Fibroblast of lung (primary cell): ENCODE measurements at regions not wholly inside any gene's neighbourhood (a gene's known extent, or its start where the extent isn't known, plus 50 kb on each side); places are given as distances from the start of the nearest gene placed in this dataset.

Experiments used
- EZH2 ChIP-seq: IDR thresholded peaks from 2 replicates; pipeline ENCODE4 v1.5.1; 2012; ENCODE audit warnings: low read length, control low read depth, mild to moderate bottlenecking; ENCODE audit errors: missing control alignments
- TF ChIP-seq, protein P1 (sequence below), 2 donors: IDR thresholded peaks in 1 of 2; conservative IDR thresholded peaks in 1 of 2; 1 replicate in 1 of 2; 2 replicates in 1 of 2; pipeline ENCODE4 v1.5.1; 2011 to 2012; ENCODE audit warnings: low read length in 2 of 2, control low read depth in 1 of 2, inconsistent platforms in 1 of 2, low read depth in 1 of 2, mild to moderate bottlenecking in 1 of 2

DNA sequence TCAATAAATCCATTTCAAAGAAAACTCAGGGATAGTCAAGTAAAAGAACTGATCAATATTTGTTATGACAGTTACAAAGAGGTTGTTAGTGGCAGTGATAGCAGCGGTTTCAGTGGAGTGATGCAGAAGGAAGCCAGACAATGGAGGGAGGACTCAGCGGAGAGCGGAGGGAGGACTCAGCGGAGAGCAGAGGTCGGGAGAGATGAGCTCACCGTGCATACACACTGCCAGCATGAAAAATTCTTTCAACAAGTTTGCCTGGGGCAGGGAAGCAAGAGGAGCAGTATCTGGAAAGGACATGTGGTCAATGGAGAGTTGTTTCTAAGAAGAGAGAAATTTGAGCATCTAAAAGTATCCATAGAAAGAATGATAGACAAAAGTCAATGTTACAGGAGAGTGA lies 60.9 kb upstream of the BCL11A start:
- no peak for TF ChIP-seq EZH2
- TF ChIP-seq, protein P1, sequence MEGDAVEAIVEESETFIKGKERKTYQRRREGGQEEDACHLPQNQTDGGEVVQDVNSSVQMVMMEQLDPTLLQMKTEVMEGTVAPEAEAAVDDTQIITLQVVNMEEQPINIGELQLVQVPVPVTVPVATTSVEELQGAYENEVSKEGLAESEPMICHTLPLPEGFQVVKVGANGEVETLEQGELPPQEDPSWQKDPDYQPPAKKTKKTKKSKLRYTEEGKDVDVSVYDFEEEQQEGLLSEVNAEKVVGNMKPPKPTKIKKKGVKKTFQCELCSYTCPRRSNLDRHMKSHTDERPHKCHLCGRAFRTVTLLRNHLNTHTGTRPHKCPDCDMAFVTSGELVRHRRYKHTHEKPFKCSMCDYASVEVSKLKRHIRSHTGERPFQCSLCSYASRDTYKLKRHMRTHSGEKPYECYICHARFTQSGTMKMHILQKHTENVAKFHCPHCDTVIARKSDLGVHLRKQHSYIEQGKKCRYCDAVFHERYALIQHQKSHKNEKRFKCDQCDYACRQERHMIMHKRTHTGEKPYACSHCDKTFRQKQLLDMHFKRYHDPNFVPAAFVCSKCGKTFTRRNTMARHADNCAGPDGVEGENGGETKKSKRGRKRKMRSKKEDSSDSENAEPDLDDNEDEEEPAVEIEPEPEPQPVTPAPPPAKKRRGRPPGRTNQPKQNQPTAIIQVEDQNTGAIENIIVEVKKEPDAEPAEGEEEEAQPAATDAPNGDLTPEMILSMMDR (conservative IDR thresholded peaks at IDR 0.05 in 1 of 2, IDR thresholded peaks at IDR 0.05 in 1 of 2; ENCODE audit: low read depth in 1 of 2, low read length in 2 of 2), result no peak
